ENCODE measurements at regions not wholly inside any gene's neighbourhood (a gene's known extent, or its start where the extent isn't known, plus 50 kb on each side); places are given as distances from the start of the nearest gene placed in this dataset.

DNA sequence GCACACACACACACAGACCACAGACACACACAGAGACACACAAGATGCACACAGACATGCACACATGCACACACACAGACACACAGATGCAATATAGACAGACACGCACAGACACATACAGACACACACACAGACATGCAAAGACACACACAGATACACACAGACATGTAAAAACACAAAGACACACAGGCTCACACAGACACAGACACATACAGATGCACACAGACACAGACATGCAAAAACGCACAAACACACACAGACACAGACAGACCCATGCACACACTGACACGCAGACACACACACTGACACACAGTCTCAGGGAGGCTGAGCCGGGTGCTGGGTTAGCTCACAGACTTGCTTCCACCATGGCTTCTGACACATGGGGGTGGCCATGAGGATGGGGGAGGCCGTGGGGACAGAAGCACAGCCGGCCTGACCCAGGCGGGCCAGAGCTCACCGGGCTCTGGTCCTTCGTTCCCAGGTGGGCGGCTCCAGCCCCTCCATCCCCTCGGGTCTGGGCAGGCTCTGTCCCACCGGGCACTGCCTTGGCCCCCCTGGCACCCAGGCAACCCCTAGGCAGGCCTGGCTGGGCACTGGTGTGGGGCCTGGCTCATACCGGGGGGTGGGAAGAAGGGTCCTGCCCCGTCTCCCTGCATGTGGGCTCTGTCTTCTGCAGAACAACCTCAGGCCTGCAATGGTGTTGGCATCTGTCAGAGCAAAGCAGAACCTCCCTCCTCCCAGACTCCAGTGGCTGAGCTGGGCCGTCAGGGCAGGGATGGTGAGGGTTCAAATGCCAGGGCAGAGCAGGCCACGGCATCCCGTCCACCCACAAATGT, 1489.5 kb downstream of the BRD1 start:
- Histone ChIP-seq H3K36me3 (replicated peaks; ENCODE audit: control insufficient read depth, insufficient read depth, low read length) (no peaks in the 10 kb centered on the region), H3K27me3 (ENCODE audit: control insufficient read depth, insufficient read depth, low read length) (peaks cover 24% of the 10 kb centered on the region), H3K4me3 (ENCODE audit: insufficient read depth, low read depth, low read length) (no peak overlapping the region)
- DNase-seq: peak; percentile 52

DNA sequence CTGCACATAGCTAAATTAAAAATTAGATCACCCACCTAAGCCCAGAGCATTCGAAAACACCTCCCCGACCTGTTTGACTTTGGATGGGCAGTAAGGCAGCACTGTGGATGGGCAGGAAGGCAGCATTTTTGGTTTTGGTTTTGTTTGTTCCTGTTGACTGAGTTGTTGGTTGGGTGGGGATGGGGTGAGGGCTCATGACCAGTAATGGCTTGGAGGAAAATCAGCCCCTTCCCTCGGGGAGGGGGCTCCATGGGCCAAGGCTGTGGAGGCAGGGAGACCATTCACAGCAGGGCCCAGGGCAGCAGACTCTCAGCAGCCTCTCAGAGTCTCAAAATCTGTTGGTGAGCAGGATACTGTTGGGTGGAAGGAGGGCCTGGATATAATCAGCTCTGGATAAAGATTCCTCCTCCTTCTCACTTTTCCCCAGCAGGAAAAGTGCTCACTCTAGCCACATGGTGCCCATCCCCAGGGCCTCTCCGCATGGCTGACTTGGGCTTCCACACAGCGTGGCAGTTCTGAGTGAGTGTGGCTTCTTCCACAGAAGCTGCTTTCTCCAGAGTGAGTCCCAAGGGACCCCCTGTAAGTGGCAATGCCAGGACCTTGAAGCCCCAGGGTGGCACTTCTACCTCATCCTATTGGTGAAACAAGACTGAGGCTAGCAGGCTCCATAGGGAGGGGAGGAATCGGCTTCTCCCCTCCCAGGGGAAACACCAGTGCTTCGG, 1491.2 kb downstream of the BRD1 start:
- Histone ChIP-seq H3K4me3 (ENCODE audit: insufficient read depth, low read depth, low read length) (no peak overlapping the region), H3K27me3 (ENCODE audit: control insufficient read depth, insufficient read depth, low read length) (peaks cover 13% of the 10 kb centered on the region), H3K36me3 (replicated peaks; ENCODE audit: control insufficient read depth, insufficient read depth, low read length) (no peaks in the 10 kb centered on the region)
- peak; percentile 33 for DNase-seq

DNA sequence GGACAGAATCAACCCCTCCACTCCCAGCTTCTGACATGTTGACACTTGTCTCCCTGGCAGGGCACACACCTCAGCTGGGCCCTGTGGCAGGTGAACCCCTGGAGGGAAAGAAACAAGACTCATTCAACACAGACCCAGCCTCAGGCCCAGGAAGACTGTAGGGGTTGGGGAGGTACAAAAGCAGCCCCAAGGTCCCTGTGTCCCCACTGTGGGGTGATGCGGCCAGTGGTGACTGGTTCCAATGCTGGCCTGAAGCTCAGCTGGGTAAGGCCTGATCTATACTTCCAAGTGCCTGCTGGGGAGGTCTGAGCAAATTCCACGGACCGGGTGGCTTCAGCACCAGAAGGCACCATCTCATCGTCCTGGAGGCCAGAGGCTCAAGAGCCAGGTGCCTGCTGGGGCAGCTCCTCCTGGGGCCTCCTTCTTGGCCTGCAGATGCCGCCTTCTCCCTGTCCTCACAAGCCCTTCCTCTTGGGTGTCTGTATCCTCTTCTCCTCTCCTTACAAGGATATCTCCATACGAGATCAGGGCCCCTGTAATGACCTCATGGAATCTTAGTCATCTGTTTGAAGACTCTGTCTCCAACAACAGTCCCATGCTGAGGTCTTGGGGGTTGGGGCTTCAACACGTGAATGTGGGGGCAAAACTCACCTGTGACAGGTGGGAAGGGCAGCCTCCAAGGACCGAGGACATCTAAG, 1492.1 kb downstream of the BRD1 start:
- peak; percentile 42 for DNase-seq
- no peak overlapping the region for H3K4me3 ChIP-seq (ENCODE audit: insufficient read depth, low read depth, low read length)
- peaks cover 4% of the 10 kb centered on the region for H3K27me3 ChIP-seq (ENCODE audit: control insufficient read depth, insufficient read depth, low read length)
- no peaks in the 10 kb centered on the region for H3K36me3 ChIP-seq (replicated peaks; ENCODE audit: control insufficient read depth, insufficient read depth, low read length)

DNA sequence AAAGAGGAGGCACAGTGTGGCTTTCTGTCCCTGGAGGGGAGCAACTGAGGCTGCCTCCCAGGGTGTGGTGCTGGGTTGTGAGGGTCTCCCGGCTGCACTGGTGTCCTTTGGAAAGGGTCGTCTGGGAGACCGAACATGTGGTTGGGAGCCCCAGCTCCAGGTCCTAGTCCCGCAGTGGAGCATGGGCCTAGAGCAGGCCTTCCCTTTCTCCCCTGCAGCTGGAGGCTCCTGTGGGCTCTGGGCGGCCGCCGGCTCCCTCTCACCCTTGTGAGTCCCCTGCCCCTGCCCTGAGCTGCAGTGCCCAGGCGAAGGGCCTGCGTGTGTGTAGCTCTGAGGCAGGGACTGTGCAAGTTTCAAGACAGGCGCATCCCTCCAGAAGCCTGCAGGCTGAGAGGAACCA, 1492.7 kb downstream of the BRD1 start:
- Histone ChIP-seq H3K4me3 (ENCODE audit: insufficient read depth, low read depth, low read length) (no peak overlapping the region), H3K27me3 (ENCODE audit: control insufficient read depth, insufficient read depth, low read length) (no peaks in the 10 kb centered on the region; the same call in 1 of the 2 replicates), H3K36me3 (replicated peaks; ENCODE audit: control insufficient read depth, insufficient read depth, low read length) (no peaks in the 10 kb centered on the region)
- DNase-seq: peak; percentile 32

DNA sequence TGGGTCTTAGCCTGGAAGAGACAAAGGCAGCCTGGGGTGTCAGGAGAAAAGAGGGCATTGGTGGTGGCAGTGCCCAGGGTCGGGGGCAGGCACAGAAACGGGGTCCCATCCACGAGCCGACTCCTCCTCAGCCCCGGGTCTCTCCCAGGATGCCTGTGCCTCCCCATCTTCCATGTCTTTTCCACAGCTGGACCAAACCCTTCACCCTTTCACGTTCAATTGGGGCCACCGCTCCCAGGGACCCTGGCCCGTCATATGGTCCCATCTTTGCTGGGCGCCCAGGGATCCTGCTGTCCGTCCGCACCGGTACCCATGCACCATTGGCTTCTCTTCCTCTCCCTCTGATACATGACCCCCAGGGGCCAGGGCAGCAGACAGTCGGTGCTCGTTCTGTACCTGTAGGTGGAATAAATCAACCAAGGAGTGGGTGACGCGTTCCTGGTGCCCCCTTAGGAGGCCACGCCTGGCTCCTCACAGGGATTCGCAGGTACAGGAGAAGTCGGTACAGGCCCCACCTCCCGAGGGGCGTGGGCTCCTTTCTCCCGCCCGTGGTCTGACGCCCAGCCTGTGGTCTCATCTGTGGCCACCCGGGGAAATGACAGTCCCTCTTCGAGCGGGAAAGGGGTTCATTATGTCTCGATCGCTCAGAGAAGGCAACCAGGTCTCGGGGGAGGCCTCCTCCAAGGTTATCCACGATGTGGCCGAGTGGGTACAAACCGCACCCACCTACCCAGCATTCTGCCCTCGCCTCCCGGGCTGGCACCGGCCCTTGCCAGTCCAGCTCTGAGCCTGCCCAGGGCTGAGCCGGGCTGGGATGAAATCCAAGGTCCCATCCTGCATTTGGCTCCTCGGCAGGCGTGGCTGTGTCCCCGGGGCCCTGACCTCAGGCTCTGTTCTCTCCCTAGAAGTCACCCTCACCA, 1493.6 kb downstream of the BRD1 start:
- no peak overlapping the region for H3K4me3 ChIP-seq (ENCODE audit: insufficient read depth, low read depth, low read length)
- no peaks in the 10 kb centered on the region for H3K36me3 ChIP-seq (replicated peaks; ENCODE audit: control insufficient read depth, insufficient read depth, low read length)
- H3K27me3 ChIP-seq (ENCODE audit: control insufficient read depth, insufficient read depth, low read length): no peaks in the 10 kb centered on the region; the same call in 1 of the 2 replicates
- peak; percentile 47 for DNase-seq

DNA sequence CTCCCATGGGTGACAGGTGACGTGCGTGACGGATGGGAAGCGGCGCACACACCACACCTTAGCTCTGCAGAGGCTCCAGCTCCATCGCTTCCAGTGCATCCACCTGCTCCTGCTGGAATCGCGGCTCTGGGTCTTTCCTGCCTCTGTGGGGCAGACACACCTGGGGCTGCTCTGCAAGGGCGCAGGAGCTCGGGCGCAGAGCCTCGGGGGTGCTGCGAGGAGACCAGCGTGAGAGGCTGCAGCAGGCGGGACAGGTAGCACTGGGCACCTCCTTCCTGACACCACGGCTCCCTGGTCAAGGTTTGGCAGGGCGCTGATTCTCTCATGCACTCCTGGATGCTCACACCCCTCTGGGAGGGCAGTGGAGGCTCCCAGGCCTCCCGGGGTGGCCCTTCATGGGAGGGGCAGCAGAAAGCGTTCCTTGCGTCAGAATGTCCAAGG, 1494.3 kb downstream of the BRD1 start:
- DNase-seq: peak; percentile 37
- Histone ChIP-seq H3K27me3 (ENCODE audit: control insufficient read depth, insufficient read depth, low read length) (no peaks in the 10 kb centered on the region), H3K36me3 (replicated peaks; ENCODE audit: control insufficient read depth, insufficient read depth, low read length) (no peaks in the 10 kb centered on the region), H3K4me3 (ENCODE audit: insufficient read depth, low read depth, low read length) (no peak overlapping the region)

DNA sequence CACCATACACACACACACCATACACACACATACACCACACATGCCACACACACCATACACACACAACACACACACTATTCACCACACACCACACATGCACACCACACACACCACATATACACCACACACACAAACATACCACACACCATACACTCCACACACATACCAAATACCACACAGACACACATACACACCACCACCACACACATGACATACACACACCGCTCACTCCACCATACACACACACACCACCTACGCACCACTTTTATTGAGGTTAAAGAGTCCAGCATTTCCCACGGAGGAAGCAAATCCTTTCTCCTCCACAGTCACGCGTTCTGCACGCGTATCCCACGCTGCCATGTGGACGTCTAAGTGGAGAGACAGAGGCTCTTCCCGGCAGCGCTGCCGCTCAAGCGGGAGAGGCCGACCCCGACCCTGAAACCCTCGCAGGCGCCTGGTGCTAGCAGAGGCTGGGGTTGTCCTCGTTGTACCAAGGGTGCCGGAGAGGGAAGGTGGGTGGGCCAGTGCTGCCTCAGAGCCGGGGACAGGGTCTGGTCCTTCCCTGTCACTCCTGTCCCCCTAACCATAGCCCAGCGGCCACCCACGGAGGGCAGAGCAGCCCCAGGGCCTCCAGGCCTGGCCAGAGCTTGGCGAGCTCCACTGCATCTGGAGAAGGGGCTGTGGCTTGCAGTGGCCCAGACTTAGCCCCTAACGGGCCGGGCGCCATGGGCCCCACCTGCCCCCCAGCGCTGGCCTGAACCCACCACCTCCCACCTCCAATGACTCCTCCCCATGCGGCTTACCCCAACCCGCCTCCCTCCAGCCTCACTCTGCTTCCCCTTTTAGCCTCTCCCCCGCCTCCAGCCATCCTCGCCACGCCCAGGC, 1495.0 kb downstream of the BRD1 start:
- DNase-seq: peak; percentile 45
- Histone ChIP-seq H3K4me3 (ENCODE audit: insufficient read depth, low read depth, low read length) (no peak overlapping the region), H3K27me3 (ENCODE audit: control insufficient read depth, insufficient read depth, low read length) (no peaks in the 10 kb centered on the region), H3K36me3 (replicated peaks; ENCODE audit: control insufficient read depth, insufficient read depth, low read length) (no peaks in the 10 kb centered on the region)

DNA sequence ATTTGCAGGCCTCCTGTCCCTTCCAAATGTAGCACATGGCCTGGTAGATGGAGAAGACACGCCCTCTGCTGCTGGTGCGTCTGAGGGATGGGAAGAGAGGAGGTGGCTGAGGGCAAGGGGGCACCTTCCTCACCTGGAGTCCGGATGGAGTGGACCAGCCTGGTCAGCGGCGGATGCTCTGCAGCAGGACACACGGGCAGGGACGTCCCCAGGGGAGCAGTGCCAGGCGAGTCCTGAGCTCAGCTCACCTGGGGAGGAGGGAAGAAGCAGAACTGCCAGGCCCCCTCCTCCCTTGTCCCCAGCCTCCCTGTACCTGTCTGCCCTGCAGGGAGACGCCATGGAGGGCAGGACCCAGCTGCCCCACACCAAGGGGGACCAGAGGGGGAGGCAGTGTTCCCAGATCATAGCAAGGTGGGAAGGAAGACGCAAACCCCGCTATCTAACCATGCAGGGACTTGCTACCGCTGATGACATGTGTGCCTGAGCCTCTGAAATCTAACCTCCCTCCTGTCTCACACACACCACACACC, 1495.9 kb downstream of the BRD1 start:
- Histone ChIP-seq H3K36me3 (replicated peaks; ENCODE audit: control insufficient read depth, insufficient read depth, low read length) (no peaks in the 10 kb centered on the region), H3K4me3 (ENCODE audit: insufficient read depth, low read depth, low read length) (no peak overlapping the region), H3K27me3 (ENCODE audit: control insufficient read depth, insufficient read depth, low read length) (no peaks in the 10 kb centered on the region)
- peak; percentile 34 for DNase-seq

DNA sequence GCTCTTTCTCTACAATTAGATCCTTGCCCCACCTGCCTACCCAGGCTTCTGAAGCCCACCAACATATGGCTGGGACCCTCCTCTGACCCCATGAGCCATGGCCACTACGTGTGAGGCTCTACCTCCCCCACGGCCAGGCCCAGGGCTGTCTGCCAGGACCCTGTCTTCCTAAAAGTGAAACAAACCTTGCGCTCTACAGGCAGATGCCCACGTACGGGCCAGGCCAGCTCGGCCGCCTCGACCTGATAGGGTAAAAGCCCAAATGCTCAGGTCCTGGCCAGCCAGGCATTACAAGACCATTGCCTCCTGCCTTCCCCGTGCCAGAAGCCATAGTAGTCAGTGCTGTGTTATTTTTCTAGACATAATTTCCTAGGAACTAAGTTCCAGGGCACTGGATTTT, 1496.4 kb downstream of the BRD1 start:
- no peak overlapping the region for H3K4me3 ChIP-seq (ENCODE audit: insufficient read depth, low read depth, low read length)
- H3K27me3 ChIP-seq (ENCODE audit: control insufficient read depth, insufficient read depth, low read length): no peaks in the 10 kb centered on the region
- no peaks in the 10 kb centered on the region for H3K36me3 ChIP-seq (replicated peaks; ENCODE audit: control insufficient read depth, insufficient read depth, low read length)
- no peak for DNase-seq

DNA sequence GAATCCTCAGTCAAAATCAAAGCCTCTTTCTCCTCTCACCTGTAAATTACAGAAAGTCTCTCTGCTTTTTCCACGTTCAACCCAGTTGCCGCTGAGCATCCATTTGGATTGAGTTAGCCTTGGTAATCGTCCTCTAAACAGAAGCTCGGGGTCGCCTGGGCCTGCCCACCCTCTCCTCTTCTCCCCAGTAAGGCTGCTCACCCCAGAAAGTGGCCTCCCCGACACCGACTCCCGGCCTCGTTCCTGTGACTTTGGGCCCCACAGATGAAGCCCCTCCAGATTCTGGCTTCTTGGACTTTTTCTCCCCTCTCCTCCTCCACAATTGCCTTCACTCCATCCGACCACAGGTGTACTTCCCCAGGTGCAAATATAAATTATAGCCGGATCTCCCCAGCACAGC, 1500.0 kb downstream of the BRD1 start:
- H3K36me3 ChIP-seq (replicated peaks; ENCODE audit: control insufficient read depth, insufficient read depth, low read length): no peaks in the 10 kb centered on the region

DNA sequence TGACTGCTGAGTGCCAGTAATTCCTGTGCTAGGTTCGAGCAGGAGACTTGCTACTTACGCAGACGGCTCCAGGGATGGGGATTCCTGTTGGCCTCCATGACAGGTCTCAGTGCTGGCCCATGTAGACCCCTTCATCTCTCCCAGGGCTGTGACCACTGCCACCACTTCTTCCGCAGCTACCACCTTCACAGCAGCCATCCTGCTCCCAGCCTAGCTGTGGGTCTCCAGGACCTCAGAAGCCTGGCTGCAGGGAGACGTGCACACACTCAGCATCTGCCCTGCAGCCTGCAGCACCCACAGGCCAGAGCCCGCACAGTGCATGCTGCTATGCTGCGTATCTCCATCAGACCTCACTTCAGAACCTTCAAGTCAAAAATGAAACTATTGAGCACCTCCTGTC, 1503.9 kb downstream of the BRD1 start:
- H3K36me3 ChIP-seq (replicated peaks; ENCODE audit: control insufficient read depth, insufficient read depth, low read length): no peaks in the 10 kb centered on the region
- H3K4me3 ChIP-seq (ENCODE audit: insufficient read depth, low read depth, low read length): no peak overlapping the region
- no peaks in the 10 kb centered on the region for H3K27me3 ChIP-seq (ENCODE audit: control insufficient read depth, insufficient read depth, low read length)
- no peak for DNase-seq

More for the DNA sequence above, 1500.0 kb downstream of the BRD1 start:
- no peak overlapping the region for H3K4me3 ChIP-seq (ENCODE audit: insufficient read depth, low read depth, low read length)
- H3K27me3 ChIP-seq (ENCODE audit: control insufficient read depth, insufficient read depth, low read length): no peaks in the 10 kb centered on the region
- no peak for DNase-seq

DNA sequence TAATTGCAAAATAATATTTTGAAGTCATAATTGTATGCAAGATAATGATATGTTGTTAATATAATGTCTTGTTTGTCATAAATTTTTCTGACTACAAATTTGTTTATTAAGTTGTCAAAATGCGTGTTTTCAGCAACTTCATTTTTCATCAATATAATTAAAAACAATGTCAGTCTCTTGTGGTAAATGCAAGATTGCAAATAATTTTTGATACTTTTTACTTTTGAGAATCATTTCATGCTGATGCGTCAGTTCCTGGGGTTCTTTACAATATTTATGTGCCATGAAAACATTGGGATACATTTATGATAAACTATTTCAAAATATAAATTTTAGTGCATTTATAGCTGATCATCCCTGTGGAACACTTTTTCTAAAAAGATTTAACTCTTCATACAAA, 1504.8 kb downstream of the BRD1 start:
- H3K4me3 ChIP-seq (ENCODE audit: insufficient read depth, low read depth, low read length): no peak overlapping the region
- H3K36me3 ChIP-seq (replicated peaks; ENCODE audit: control insufficient read depth, insufficient read depth, low read length): no peaks in the 10 kb centered on the region
- no peak for DNase-seq
- no peaks in the 10 kb centered on the region for H3K27me3 ChIP-seq (ENCODE audit: control insufficient read depth, insufficient read depth, low read length)

DNA sequence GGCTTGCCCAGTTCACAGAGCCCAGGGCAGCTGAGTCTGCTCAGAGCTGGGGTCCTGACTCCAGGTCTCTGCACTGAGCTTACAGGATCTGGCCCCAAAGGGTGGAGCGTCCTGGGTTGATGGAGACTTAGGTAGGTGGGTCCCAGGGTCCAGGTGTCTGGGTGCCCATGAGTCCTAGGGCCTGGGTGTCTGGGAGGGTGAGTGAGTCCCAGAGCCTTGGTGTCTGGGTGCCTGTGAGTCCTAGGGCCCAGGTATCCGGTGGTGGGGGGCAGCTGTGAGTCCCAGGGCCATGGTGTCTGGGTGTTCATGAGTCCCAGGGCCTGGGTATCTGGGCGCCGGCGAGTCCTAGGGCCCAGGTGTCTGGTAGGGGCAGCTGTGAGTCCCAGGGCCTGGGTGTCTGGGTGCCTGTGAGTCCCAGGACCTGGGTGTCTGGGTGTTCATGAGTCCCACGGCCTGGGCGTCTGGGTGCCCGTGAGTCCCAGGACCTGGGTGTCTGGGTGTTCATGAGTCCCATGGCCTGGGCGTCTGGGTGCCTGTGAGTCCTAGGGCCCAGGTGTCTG, 1505.6 kb downstream of the BRD1 start:
- Histone ChIP-seq H3K36me3 (replicated peaks; ENCODE audit: control insufficient read depth, insufficient read depth, low read length) (no peaks in the 10 kb centered on the region), H3K4me3 (ENCODE audit: insufficient read depth, low read depth, low read length) (no peak overlapping the region), H3K27me3 (ENCODE audit: control insufficient read depth, insufficient read depth, low read length) (no peaks in the 10 kb centered on the region)
- no peak for DNase-seq

All from H7 (cell line).